Activated CD4-positive, alpha-beta T cell treated with anti-CD3 and anti-CD28 coated beads, Interleukin-2, Interleukin-6, amounts not matched to agents 100 ng/mL and 50 ng/mL, durations not matched to agents 16 hours and 8 hours (primary cell): ENCODE measurements at regions not wholly inside any gene's neighbourhood (a gene's known extent, or its start where the extent isn't known, plus 50 kb on each side); places are given as distances from the start of the nearest gene placed in this dataset.
"Not testable (repeated sequence)": the region's sequence is repeated elsewhere in the genome, so short reads cannot be mapped to it uniquely, and the experiment has no call there.

Source experiments
- DNase-seq: peaks from one replicate; pipeline ENCODE4 v3.0.0-alpha.2; 2020

- no peak for DNase-seq
Measured at GRCh38 chr4:123603165-123603564, 206.6 kb downstream of the SPRY1 start.

GRCh38 chr4:123605797-123606196, 209.2 kb downstream of the SPRY1 start:
- DNase-seq, result not testable (repeated sequence)

GRCh38 chr4:123606336-123606735, 209.7 kb downstream of the SPRY1 start:
- no peak for DNase-seq

- peak; percentile 50 for DNase-seq
Measured at GRCh38 chr4:123606946-123607542, 210.4 kb downstream of the SPRY1 start.

GRCh38 chr4:123609829-123610228, 213.2 kb downstream of the SPRY1 start:
- no peak for DNase-seq

- no peak for DNase-seq
Measured at GRCh38 chr4:123613586-123614344, 217.2 kb downstream of the SPRY1 start.

- no peak for DNase-seq
Measured at GRCh38 chr4:123615901-123616300, 219.3 kb downstream of the SPRY1 start.

- no peak for DNase-seq
Measured at GRCh38 chr4:123616951-123617461, 220.4 kb downstream of the SPRY1 start.

- DNase-seq, result no peak
Measured at GRCh38 chr4:123617791-123618190, 221.2 kb downstream of the SPRY1 start.

- DNase-seq, result no peak
Measured at GRCh38 chr4:123618606-123619005, 222.0 kb downstream of the SPRY1 start.

GRCh38 chr4:123619326-123619725, 222.7 kb downstream of the SPRY1 start:
- no peak for DNase-seq

GRCh38 chr4:123619895-123620294, 223.3 kb downstream of the SPRY1 start:
- DNase-seq, result no peak

GRCh38 chr4:123621072-123621705, 224.6 kb downstream of the SPRY1 start:
- no peak for DNase-seq

GRCh38 chr4:123622572-123622971, 226.0 kb downstream of the SPRY1 start:
- DNase-seq, result no peak

GRCh38 chr4:123623611-123624010, 227.0 kb downstream of the SPRY1 start:
- no peak for DNase-seq

GRCh38 chr4:123624959-123625358, 228.4 kb downstream of the SPRY1 start:
- DNase-seq, result peak; percentile 22

- DNase-seq, result no peak
Measured at GRCh38 chr4:123628288-123628687, 231.7 kb downstream of the SPRY1 start.

GRCh38 chr4:123631786-123632692, 235.4 kb downstream of the SPRY1 start:
- no peak for DNase-seq

- DNase-seq, result no peak
Measured at GRCh38 chr4:123632693-123633030, 236.1 kb downstream of the SPRY1 start.

- no peak for DNase-seq
Measured at GRCh38 chr4:123638834-123639233, 242.2 kb downstream of the SPRY1 start.

GRCh38 chr4:123640271-123640670, 243.7 kb downstream of the SPRY1 start:
- peak; percentile 1 for DNase-seq

GRCh38 chr4:123640824-123641223, 244.2 kb downstream of the SPRY1 start:
- DNase-seq, result no peak

GRCh38 chr4:123643691-123644090, 247.1 kb downstream of the SPRY1 start:
- no peak for DNase-seq
